GM10266 (cell line): ENCODE measurements at regions not wholly inside any gene's neighbourhood (a gene's known extent, or its start where the extent isn't known, plus 50 kb on each side); places are given as distances from the start of the nearest gene placed in this dataset.

Experiments
- DNase-seq: peaks from one replicate; pipeline ENCODE4 v3.0.0; 2012; ENCODE audit errors: extremely low spot score
- TF ChIP-seq, protein P1 (sequence below): IDR thresholded peaks from 2 replicates; pipeline ENCODE4 v1.5.1; 2012; ENCODE audit warnings: mild to moderate bottlenecking, low read depth; ENCODE audit not compliant: control insufficient read depth, insufficient read depth; ENCODE audit errors: missing control alignments

DNA sequence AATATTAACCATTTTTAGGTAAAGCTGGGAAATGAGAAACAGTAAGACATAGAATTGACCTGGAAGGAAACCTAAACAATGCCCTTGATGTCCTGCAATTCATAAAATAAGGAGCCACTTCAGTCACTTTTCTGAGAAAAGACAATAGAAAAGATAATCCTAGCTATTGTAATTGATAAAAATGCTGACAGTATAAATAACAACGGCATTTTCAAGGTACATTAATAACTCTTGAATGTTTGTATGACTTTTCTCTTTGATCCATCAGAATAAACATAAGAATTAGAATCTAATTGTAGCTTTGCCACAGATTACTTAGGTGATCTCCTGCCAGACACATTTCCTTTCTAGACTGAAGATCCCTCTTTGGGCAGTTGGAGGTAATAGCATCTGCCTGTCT is 719.5 kb downstream of the SLC4A3 start:
- TF ChIP-seq, protein P1, sequence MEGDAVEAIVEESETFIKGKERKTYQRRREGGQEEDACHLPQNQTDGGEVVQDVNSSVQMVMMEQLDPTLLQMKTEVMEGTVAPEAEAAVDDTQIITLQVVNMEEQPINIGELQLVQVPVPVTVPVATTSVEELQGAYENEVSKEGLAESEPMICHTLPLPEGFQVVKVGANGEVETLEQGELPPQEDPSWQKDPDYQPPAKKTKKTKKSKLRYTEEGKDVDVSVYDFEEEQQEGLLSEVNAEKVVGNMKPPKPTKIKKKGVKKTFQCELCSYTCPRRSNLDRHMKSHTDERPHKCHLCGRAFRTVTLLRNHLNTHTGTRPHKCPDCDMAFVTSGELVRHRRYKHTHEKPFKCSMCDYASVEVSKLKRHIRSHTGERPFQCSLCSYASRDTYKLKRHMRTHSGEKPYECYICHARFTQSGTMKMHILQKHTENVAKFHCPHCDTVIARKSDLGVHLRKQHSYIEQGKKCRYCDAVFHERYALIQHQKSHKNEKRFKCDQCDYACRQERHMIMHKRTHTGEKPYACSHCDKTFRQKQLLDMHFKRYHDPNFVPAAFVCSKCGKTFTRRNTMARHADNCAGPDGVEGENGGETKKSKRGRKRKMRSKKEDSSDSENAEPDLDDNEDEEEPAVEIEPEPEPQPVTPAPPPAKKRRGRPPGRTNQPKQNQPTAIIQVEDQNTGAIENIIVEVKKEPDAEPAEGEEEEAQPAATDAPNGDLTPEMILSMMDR, result no peak
- no peak for DNase-seq

DNA sequence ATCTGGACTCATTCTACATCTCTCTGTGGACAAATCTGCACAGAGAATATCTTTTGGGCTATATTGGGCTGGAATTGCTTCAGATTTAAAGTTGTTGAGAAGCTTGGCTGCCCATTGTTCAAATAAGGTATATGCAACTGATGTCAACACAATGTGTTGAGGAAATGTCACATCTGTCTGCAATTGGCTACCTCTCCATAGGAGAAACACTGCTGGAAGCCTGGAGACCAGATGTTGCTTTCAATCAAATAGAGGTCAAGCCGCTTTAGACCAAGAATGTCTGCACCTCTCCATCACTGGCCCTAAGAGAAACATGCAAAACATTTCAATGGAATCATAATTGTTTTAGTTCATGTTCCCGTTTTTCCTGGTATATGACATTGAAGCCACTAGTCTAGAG is 720.2 kb downstream of the SLC4A3 start:
- TF ChIP-seq, protein P1, result no peak

DNA sequence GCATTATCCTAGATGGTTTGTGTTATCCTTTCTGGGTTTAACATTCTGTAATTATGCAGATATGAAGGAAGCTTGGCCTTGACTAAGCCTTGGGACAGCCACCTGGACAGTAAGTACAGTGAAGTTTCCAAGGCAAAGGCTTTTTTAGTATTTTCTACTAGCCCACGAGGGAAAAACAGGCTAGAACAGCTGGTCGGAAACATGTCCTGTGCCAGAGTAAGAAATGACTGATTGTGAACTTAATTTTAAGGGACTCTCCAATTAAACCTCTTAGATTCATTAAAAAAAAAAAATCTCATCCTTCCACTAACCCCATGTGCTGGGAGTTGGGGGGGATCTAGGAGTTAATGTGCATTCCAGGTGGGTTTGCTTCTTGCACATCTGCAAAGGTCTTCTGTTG is 720.8 kb downstream of the SLC4A3 start:
- DNase-seq, result no peak
- TF ChIP-seq, protein P1, result no peak

More for the DNA sequence above, 720.2 kb downstream of the SLC4A3 start:
- no peak for DNase-seq

DNA sequence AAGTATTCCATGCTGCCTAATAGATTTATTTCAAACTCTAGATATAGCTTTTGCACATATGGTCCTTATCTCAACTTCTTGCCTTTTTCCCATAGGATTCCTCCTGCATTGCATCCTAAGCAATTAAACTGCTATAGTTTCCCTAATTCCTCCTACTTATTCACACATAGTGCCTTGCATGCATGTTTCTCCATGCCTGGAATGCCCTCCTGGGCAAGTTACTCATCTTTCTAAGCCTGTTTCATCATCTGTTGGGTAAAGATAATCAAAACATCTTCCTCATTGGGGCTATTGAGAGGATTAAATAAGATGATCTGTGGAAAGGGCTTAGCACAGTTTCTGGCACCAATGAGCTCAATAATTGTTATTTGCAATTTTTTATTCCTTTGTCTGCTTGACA is 726.5 kb downstream of the SLC4A3 start:
- TF ChIP-seq, protein P1, result no peak

DNA sequence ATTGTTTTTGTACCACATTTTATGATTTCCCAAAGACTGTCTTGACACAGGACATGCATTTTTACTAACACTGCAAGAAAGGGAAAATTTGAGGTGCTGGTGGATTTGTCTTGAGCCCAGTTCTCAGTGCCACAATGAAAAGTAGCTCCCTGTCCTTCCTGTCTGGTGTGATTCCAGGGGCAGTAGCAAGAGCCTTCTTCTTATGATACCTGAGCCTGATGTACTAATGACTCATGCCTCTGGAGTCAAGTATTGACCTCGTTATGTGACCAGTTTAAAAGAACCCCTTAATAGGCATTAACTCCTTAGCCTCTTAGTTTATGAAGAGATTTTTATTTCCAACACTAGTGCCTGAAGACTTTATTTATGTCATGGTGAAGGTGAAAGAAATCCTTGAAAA is 728.6 kb downstream of the SLC4A3 start:
- no peak for DNase-seq
- TF ChIP-seq, protein P1, result no peak

More for the DNA sequence above, 726.5 kb downstream of the SLC4A3 start:
- DNase-seq, result no peak

DNA sequence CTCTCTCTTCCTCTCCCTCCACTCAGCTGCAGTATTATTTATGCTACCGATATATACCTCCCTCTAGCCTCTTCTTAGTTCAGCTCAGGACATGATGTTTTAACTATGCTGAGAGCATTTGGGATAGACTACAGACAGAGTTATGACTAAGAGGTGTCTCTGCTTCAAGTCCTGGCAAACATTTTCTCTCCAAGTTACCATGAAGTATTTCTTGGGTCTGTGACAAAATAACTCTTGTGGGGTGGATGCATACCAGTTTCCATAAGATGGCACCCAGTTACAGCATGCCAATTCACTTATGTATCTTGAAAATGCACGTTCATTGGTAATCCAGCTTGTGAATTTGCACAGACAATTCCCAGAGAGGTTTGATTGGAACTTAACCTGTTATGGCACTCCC is 737.6 kb downstream of the SLC4A3 start:
- no peak for DNase-seq
- TF ChIP-seq, protein P1, result no peak

DNA sequence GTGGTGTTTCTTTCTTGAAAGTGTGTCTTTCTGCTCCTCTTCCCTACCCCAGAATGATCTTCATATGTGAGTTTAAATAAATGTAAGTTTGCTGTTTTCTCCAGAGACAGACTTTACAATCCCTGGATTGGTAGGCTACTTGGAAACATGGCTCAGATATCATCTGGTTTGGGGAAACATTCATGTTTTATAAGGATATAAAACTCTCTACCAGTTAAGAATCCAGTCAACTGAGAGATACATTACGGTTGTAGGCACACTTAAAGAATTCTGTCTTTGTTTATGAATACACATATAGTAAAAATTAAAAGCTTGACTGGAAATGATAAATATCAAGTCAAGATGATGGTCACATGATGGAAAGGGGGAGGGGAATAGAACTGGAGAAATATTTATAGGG is 739.3 kb downstream of the SLC4A3 start:
- TF ChIP-seq, protein P1, result no peak
- no peak for DNase-seq
